NCI-H524 (cell line): ENCODE measurements at regions not wholly inside any gene's neighbourhood (a gene's known extent, or its start where the extent isn't known, plus 50 kb on each side); places are given as distances from the start of the nearest gene placed in this dataset.
A peak's percentile ranks its signal among the peaks of the same experiment; 100 is the strongest.

Experiments
- DNase-seq, 2 experiments: peaks; one replicate each; lab custom pipeline; 2025; lab: John Stamatoyannopoulos, UW

DNA sequence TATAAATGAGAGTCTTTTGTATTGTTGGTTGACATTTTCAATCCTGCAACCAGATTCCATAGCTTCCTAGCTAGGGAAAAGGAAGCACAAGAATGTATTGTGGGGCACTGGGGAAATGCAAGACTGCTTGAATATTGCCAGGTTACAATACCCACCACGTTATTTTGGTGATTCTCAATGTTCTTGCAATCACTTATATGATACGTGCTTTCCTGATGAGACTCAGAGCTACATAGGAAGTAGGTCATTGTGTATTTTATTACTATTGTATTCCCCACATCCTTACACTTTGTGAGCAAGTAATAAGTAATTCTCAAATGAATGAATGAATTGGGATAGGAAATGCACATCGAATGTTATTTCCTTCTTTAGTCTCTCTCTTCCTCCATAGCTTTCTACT, 217.1 kb upstream of the CD180 start:
- no peak for DNase-seq

DNA sequence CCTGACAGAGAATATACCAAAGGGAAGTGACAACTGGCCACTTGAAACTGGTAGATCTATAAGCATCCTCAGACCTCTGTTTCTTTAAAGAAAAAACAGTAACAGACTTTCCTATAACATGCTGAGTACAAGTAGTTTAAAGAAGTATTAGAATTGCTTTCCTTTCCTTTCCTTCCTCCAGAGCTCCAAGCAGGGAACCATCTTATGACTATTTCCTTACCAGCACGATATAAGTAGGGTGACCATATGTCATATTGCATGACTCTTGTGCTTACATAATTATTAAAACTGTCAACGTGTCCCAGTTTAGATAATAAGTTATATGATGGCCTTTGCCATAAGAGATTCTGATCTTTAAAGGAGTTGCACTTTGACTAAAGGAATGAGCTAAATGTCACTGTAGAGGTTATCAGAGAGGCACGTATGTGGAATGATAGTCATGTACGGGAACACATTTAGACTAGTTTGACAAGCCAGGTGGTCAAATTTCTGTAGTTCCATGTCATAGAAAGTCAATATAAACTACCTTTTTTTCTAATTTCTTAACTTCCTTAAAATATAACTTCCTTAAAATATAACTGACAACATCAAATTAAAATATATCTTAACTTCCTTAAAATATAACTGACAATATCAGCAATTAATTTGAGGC, 212.7 kb upstream of the CD180 start:
- DNase-seq: peak; percentile 1 to 51

DNA sequence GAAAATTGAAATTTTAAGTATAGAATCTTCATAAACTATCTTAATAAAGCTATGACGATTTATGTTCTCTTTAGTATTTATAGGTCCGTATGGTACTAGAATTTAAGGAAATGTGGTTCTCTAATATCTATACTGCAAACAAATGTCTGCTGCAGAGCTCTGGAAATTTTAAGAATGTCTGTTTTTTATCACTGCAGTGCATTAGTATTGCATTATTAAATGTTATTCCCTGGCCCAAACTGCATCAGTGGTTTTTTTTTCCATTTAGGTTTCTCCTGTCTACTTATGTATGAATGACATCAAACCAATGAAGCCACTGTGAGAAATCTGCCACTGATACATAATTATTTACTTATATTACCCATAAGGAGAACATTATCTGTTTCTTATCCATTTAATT, 211.4 kb upstream of the CD180 start:
- no peak for DNase-seq

DNA sequence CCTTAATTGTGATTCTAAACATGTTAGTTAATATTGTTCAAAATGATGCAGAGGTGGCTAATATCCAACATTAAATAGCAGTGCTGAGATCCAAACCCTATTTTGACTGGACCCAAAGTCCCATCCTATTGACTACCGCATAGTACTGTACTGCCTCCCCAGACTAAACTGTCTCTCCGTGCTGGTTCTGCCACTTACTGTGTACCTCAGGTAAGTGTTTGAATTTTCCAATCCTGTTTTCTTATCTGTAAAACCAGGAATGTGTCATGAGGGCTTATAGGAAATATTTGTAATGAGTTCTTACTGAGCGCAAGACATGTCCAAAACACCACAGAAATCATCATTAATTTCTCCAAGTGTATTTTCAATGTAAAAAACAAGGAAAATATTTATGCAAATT, 209.2 kb upstream of the CD180 start:
- no peak for DNase-seq

DNA sequence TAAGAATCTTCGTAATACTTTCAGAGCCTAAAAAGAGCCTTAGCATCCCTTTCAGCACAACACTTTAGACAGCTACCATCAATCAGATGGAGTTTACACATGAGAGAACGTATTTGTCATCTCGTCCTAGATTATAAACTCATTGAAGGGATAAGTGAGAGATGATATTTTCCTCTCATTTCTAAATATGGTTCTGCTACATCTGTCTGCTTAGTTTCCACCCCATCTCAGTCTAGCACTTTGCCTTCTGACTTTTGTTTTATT, 208.4 kb upstream of the CD180 start:
- no peak for DNase-seq

DNA sequence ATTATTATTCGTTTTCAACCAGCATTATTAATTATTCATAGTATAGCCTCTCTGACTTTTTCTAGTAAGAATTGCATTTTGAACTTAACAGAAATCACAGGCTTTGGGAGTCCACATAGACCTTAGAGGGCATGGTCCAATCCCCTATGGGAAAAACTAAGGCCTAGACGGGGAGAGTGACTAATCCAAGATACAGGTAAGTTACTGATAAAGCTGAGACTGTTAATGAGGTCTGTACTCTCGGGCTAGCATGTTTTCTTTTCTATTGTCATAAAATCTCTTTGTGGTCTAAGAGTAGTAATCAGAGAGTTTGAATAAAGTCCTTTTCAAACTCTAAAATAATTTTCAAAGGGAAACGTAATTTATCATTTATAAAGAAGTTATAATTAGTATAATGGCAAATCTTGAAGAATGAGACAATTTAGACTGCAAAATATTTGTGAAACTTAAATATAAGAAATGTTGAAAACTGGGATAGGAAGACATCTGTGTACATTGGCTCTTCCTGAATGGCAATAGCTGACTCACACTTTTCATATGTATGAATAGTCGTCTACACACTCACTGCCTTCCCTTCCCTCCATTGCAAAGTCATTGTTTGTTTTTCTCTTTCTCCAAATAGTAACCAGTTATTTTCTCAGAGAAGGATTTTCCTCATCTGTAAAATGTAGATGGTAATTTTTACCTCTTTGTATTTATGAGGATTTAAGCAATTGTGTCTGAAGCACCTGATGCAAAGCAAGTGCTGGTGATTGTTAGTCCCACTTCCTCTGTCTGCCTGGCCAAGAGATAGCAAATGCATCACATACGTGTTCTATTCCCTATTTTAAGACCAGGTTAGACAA, 207.9 kb upstream of the CD180 start:
- DNase-seq: no peak

DNA sequence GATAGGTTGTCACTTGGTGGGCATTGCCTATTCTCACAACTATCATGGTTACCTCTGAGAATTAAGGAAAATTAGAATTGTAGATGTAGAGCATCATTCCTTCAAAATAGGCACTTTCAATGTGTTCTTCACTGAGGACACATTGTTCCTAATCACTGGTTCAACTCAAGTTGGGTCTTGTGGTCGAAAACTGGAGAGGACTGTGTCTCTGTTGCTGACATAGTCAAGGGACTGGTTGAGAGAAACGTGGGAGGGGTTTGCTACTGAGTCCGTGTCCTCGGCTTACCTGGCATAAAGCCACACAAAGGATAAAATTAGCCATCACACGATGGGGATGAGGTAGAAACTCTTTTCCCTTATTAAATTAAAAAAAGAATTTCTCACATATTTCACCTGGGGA, 205.9 kb upstream of the CD180 start:
- no peak for DNase-seq

DNA sequence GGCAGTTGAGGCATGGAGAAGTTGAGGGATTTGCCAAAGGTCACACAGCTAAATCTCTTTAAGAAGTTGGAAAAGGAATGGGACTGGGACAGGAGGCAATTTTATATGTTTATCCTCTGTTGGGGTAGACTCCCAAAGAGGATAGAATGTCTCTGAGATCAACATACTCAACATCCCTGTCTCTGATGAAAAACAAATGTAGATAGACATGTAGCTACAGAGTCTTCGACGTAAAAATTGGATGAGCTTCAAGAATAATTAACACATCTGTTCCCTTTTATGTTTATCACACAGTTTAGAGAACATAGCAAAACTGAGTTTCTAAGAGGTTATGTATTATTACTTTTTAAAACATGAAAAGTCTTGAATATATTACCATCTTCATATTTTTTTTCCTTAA, 204.6 kb upstream of the CD180 start:
- no peak for DNase-seq

DNA sequence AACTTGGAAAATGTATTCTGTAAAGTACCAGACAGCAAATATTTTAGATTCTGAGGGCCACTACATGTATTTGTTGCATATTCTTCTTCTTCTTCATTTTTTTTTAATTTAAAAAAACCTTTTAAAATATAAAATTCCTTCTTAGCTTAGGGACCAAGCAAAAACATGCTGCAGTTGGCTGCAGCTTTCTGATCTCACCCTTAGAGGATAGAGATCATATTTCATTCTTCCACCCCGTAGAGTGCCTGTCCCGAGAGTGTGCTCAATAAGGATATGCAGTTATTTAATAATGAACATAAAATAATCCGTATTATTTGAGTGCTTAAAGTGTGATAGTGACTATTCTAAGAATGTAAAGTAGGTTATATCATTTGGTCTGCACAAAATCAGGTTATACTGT, 204.2 kb upstream of the CD180 start:
- peak in 1 of 2 experiments; percentile 18 for DNase-seq

DNA sequence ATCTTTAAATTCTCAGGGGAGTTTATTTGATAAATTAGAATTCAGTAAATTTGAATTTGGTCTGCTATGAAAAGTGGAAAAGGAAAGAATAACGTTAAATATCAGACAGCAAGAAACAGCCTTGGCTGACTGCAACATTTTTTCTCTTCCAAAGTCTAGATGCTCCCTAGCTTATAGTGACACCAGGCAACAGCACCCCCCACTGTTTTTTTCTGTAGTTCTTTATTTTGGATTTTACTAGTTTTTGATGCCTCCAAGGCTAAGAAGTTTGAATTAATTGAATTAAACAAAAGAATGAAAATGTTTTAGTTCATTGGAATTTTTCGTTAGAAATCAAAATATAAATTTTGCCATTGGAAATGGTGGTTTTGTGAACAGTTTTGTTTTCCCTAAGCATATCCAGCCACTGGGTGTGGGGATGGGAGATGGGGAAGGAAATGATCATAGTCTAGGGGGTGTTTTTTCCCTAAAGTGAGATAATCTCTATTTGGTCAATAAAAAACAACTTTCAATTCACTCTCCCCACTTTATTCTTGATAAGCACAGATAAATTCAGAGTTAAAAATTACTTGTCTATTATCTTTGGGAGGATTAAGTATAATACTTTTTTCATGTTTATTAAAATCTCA, 199.3 kb upstream of the CD180 start:
- no peak for DNase-seq

DNA sequence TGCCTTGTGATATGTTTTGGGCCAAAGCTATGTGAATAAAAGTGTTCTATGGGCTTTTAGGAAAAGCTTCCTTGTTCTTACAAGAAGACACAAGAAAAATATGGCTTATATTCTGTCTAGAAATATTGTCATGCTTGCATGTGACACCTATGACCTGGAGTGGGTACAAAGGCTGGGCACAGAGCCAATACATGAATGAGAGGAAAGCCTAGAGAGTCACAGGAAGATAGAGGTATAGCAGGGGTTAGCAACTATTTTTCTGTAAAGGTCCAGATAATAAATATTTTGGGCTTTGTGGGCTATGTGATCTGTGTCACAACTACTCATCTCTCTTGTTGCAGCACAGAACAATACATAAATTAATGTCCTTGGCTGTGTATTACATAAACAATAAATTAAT, 196.6 kb upstream of the CD180 start:
- no peak for DNase-seq

DNA sequence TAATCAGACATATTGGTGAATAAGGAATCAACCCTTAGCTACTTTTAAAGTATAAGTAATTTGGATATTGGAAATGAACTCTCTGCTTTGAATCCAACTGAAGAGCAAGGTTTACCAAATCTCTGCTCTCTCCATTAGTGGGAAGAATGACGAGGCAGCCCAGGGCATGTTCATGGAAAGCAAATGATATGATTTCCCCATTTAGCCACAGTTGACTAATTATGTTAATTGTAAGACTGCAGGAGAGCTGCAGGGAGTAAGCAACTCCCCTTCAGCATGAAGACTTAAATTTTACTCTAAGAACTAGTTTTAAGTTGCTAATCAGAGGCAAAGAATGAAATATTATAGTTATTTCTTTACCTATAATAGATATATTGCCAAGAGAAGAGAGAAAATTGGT, 194.3 kb upstream of the CD180 start:
- no peak for DNase-seq

DNA sequence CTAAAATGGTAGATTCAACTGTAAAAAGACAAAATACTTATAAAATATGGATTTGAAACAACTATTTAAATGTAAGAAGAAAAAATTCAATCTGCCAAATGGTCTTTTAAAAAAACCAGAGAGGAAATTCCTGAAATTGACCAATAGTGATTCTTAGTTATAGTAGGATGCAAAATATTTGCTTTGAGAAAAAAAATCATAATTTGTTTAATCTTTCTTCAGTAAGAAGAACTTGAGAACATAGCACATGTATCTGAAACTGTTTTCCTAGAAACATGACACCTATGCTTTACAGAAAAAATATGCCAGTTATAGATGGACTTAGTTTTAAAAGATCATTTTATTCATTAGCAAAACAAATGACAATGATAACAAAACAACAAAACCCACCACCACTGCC, 186.9 kb upstream of the CD180 start:
- DNase-seq: no peak

DNA sequence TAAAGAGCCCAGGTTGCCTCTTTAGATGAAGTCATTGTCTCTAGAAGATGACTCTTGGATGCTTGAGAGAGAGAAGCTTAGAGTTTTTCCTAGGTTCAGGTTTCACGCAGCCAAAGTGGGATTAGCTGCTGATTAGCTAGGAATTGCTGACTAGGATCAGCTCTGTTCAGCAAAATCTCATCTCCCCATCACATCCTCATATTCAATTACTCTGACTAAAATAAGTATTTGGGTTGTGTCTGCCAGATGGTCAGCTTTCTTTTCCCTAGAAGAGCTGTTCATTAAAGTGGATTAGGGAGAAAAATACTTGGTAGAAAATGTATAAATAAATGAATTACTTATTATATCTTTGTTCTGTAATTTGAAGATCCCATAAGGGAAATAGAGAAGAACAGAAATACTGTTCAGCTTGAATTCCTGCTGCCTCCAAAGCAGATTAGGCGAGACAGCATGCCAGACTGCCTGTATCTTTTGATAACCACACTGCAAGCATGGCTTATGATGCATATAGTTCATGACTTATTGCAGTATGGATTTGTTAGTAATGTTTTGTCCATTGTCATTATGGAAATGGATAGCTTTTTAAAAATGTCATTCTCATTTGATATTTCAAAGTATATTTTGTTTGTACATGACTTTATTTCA, 184.8 kb upstream of the CD180 start:
- DNase-seq: peak; percentile 85 to 98

DNA sequence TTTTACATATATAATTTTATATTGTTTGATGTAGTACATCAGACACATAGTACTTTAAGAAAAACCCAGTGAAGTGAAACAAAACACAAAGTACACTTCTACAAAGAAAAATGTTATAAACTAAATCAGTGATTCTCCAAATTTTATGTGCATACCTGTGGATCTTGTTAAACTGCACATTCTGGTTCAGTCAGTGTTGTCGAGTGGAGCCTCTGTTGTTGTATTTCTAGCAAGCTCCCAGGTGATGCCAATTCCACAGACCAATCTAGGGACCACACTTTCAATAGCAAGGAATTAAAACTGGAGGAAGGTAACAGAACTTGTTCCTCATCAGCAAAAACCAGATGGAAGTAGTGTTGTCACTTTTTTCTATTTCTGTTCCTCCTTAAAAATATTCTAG, 183.8 kb upstream of the CD180 start:
- DNase-seq: no peak

DNA sequence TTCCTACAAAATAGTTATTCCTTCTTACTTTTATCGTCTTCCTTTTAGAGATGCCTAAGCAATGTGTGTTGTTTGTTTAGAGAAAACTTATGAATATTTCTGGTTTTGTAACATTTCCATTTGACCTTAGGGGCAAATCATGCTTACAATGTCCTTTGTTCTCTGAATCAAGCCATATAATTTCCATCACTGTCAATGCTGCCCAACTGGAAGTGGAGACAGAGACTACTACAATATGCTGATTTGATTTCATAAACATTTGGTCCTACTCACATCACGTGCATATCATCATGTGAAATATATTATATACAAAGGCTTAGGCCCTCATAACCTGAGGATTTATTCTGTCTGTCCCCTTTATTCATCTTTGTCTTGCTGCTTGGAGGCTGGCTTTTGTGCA, 183.2 kb upstream of the CD180 start:
- DNase-seq: no peak

DNA sequence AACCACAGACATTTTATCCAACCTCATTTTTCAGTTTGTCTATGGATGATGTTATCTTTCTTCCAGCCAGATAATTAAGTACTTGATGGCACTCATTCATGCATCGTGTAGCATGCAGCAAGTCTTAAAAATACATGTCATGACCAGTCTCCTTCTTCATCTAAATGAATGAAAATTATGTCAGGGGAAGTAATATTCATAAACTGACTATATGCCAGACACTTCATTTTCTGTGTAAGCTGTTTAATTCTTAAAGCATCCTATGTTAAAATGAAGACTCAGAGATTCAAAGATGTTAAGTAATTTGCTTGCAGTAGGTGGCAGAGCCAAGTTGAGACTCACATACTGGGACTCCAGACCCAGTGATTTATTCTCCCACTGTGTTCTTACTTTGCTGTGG, 181.7 kb upstream of the CD180 start:
- peak in 1 of 2 experiments; percentile 37 for DNase-seq

DNA sequence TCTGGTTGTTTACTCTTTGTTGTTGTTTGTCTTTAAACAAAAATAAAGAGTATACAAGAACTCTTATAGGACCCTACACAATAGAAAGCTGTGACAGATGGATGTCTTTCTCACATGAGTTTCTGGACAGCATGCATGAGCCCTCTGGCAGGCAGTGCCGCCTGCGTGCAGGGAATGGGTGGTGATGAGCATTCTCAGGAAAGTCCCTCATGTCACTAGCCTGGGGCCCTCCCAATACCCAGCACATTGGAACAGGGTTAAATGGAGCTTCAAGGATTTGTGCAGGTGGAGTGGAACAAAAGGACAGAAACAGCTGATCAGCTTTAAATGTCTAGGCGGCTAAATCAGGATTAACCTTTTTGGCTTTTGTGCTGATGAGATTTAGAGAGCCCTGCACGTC, 181.0 kb upstream of the CD180 start:
- peak; percentile 62 to 84 for DNase-seq

DNA sequence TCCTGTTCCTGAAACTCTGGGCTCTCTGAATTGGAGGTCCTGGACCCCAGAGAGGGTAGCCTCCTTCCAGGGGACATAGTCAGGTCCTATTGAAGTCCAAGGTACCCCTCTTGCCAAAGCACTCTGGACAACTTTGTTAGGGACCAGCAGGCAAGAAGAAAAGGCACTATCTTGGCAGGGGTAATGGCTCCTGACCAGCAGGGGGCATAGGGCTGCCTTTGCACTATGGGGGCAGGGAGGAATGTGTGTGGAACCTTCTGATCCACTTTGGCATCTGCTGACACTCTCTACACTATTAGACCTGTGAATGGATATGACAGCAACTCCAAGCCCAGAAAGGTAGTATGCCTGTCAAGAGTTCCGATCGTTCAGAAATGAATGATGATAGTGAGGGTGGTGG, 179.0 kb upstream of the CD180 start:
- no peak for DNase-seq

DNA sequence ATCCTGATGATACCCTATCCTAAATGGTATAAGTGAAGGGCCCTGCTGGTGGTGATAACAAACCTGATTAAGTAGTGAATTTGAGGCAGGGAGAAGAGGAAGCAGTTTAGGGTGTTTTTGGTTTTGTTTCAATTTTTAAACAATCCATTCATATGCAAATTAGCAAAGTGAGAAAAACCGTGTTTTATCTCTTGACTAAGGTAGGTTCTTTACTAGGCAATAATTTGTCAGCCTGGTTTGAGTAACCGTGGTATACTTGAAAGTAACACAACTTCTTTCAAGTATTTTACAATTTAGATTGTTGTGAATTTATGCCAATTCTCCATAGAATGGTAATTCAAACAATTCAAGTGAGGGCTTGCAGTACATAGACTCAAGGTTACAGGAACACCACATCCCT, 177.8 kb upstream of the CD180 start:
- DNase-seq: no peak

DNA sequence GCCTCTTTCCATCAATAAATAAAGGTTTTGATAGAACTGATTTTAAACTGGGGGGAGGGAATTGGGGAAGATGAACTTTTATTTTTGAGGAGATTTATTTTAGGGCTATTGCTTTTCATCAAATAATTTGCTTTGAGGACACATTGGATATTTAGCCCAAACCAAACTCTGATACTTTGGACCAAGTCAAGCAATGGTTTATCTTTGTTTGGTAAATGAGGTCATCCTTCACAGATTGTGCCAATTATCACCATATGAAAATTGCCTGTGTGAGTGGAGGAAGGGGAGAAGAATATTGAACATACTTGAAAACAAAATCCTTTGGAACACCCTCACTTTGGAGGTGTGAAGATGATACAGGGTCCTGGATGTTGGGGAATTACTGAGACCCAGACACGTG, 176.9 kb upstream of the CD180 start:
- DNase-seq: no peak

DNA sequence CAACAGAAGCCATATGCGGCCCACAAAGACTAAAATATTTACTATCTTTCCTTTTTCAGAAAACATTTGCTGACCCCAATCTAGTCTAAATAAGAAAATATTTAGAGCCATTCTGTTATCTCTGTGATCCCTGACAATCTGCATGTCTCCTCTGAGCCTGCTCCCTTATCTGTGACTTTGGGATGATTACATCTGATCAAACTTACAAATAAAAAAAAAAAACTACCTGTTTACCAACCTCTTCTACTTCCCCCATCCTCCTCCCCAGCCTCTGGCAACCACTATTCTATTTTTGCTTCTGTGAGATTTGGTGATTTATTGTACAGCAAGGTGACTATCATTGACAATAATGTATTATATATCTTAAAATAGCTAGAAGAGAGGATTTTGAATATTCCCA, 176.3 kb upstream of the CD180 start:
- DNase-seq: no peak

DNA sequence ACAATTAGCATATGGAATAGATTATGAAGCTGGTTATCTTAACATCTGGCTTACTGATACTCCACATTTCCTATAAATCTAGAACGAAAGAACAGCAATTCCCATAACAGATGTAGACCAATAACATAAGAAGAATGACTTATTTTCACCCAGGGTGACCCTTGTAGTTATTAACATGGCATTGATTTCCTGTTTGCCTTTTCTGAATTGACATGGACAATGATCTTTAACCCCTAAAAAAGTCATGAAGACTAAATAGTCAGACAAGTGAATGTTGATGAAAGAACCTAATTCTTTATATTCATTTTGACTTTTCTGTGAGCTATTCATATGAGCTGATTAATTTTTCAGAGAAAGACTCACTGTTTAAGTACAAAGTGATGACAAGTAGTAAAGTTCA, 175.3 kb upstream of the CD180 start:
- no peak for DNase-seq
